Epithelial cell of proximal tubule (primary cell): ENCODE measurements at regions not wholly inside any gene's neighbourhood (a gene's known extent, or its start where the extent isn't known, plus 50 kb on each side); places are given as distances from the start of the nearest gene placed in this dataset.

ENCODE experiments used
- DNase-seq: peaks from one replicate; pipeline ENCODE4 v3.0.0-alpha.2; 2011; ENCODE audit warnings: low read depth
- H3K4me3 ChIP-seq: 2 replicates; pipeline ENCODE4 v1.5.1; 2011; ENCODE audit warnings: low read depth, mild to moderate bottlenecking, low read length
- CTCF ChIP-seq: conservative IDR thresholded peaks from 2 replicates; pipeline ENCODE4 v1.5.1; 2012; ENCODE audit warnings: low read depth, mild to moderate bottlenecking, low read length

- H3K4me3 ChIP-seq, result no peak overlapping the region
- DNase-seq, result no peak
- TF ChIP-seq CTCF, result no peak
Measured at GRCh38 chr5:103909391-103909790, 346.8 kb upstream of the NUDT12 start.

- DNase-seq, result no peak
- no peak overlapping the region for H3K4me3 ChIP-seq
- TF ChIP-seq CTCF, result no peak
Measured at GRCh38 chr5:103908336-103909080, 345.9 kb upstream of the NUDT12 start.

GRCh38 chr5:103907001-103907400, 344.4 kb upstream of the NUDT12 start:
- H3K4me3 ChIP-seq, result no peak overlapping the region
- no peak for DNase-seq
- no peak for TF ChIP-seq CTCF

GRCh38 chr5:103904651-103905050, 342.1 kb upstream of the NUDT12 start:
- no peak for DNase-seq
- no peak overlapping the region for H3K4me3 ChIP-seq
- no peak for TF ChIP-seq CTCF

GRCh38 chr5:103902893-103903292, 340.3 kb upstream of the NUDT12 start:
- no peak for TF ChIP-seq CTCF
- no peak overlapping the region for H3K4me3 ChIP-seq
- DNase-seq, result no peak

GRCh38 chr5:103901885-103902284, 339.3 kb upstream of the NUDT12 start:
- TF ChIP-seq CTCF, result no peak
- no peak for DNase-seq

GRCh38 chr5:103896593-103896992, 334.0 kb upstream of the NUDT12 start:
- DNase-seq, result no peak
- no peak for TF ChIP-seq CTCF

More at GRCh38 chr5:103901885-103902284, 339.3 kb upstream of the NUDT12 start:
- H3K4me3 ChIP-seq, result no peak overlapping the region

More at GRCh38 chr5:103896593-103896992, 334.0 kb upstream of the NUDT12 start:
- no peak overlapping the region for H3K4me3 ChIP-seq
